Trophoblast cell (in vitro differentiated cells and primary cell): ENCODE measurements at regions not wholly inside any gene's neighbourhood (a gene's known extent, or its start where the extent isn't known, plus 50 kb on each side); places are given as distances from the start of the nearest gene placed in this dataset.
A peak's percentile ranks its signal among the peaks of the same experiment; 100 is the strongest.

Experiments
- DNase-seq, 2 donors: peaks; one replicate each; pipeline ENCODE4 v3.0.0-alpha.2; 2016
- H2AFZ ChIP-seq: 2 replicates; pipeline ENCODE4 v1.6.1; 2013; ENCODE audit warnings: low read length, moderate library complexity, mild to moderate bottlenecking; ENCODE audit not compliant: insufficient read depth, poor library complexity
- H2AK5ac ChIP-seq: 2 replicates; pipeline ENCODE4 v1.6.1; 2013; ENCODE audit warnings: mild to moderate bottlenecking, low read length
- H2BK120ac ChIP-seq: 2 replicates; pipeline ENCODE4 v1.6.1; 2013; ENCODE audit warnings: low read length, mild to moderate bottlenecking, moderate library complexity; ENCODE audit not compliant: insufficient read depth, poor library complexity
- H2BK12ac ChIP-seq: 2 replicates; pipeline ENCODE4 v1.6.1; 2013; ENCODE audit warnings: mild to moderate bottlenecking, low read length, moderate library complexity
- H2BK5ac ChIP-seq: 2 replicates; pipeline ENCODE4 v1.6.1; 2013; ENCODE audit warnings: low read length, low read depth, moderate library complexity, mild to moderate bottlenecking; ENCODE audit not compliant: poor library complexity
- H3K14ac ChIP-seq: 2 replicates; pipeline ENCODE4 v1.6.1; 2013; ENCODE audit warnings: mild to moderate bottlenecking, low read length
- H3K18ac ChIP-seq: 2 replicates; pipeline ENCODE4 v1.6.1; 2013; ENCODE audit warnings: mild to moderate bottlenecking, low read length
- H3K23ac ChIP-seq: 2 replicates; pipeline ENCODE4 v1.6.1; 2013; ENCODE audit warnings: low read length
- H3K27ac ChIP-seq: 2 replicates; pipeline ENCODE4 v1.5.1; 2013; ENCODE audit warnings: low read depth, mild to moderate bottlenecking, inconsistent platforms, low read length, moderate library complexity
- H3K27me3 ChIP-seq: 2 replicates; pipeline ENCODE4 v1.6.1; 2013; ENCODE audit warnings: inconsistent platforms, mild to moderate bottlenecking, low read length, moderate library complexity; ENCODE audit not compliant: insufficient read depth
- H3K36me3 ChIP-seq, 2 experiments: 1 replicate in 1 of 2; 2 replicates in 1 of 2; pipeline ENCODE4 v1.6.1; 2013; ENCODE audit warnings: low read length in 2 of 2, mild to moderate bottlenecking in 2 of 2, moderate library complexity in 1 of 2; ENCODE audit not compliant: insufficient read depth in 2 of 2, control insufficient read depth in 1 of 2
- H3K4ac ChIP-seq: 2 replicates; pipeline ENCODE4 v1.6.1; 2013; ENCODE audit warnings: low read depth, mild to moderate bottlenecking, low read length, moderate library complexity
- H3K4me1 ChIP-seq, 2 experiments: 1 replicate in 1 of 2; 2 replicates in 1 of 2; pipeline ENCODE4 v1.6.1; 2013; ENCODE audit warnings: low read length in 2 of 2, mild to moderate bottlenecking in 2 of 2, moderate library complexity in 1 of 2; ENCODE audit not compliant: insufficient read depth in 2 of 2, control insufficient read depth in 1 of 2
- H3K4me2 ChIP-seq: 2 replicates; pipeline ENCODE4 v1.6.1; 2013; ENCODE audit warnings: inconsistent platforms, mild to moderate bottlenecking, low read length, moderate library complexity
- H3K4me3 ChIP-seq: 2 replicates; pipeline ENCODE4 v1.5.1; 2013; ENCODE audit warnings: mild to moderate bottlenecking, low read depth, low read length, inconsistent platforms
- H3K79me1 ChIP-seq: one replicate; pipeline ENCODE4 v1.6.1; 2013; ENCODE audit warnings: low read length
- H3K79me2 ChIP-seq: 2 replicates; pipeline ENCODE4 v1.6.1; 2013; ENCODE audit warnings: low read length, mild to moderate bottlenecking; ENCODE audit not compliant: control insufficient read depth, insufficient read depth, poor library complexity
- H3K9ac ChIP-seq: 2 replicates; pipeline ENCODE4 v1.6.1; 2013; ENCODE audit warnings: mild to moderate bottlenecking, low read length
- H3K9me3 ChIP-seq: 2 replicates; pipeline ENCODE4 v1.6.1; 2013; ENCODE audit warnings: low read depth, mild to moderate bottlenecking, control low read depth, inconsistent platforms, low read length; ENCODE audit not compliant: insufficient read depth
- H4K12ac ChIP-seq: 2 replicates; pipeline ENCODE4 v1.6.1; 2013; ENCODE audit warnings: low read depth, mild to moderate bottlenecking, low read length, moderate library complexity
- H4K8ac ChIP-seq: 2 replicates; pipeline ENCODE4 v1.6.1; 2013; ENCODE audit warnings: low read depth, mild to moderate bottlenecking, low read length, moderate library complexity
- H4K91ac ChIP-seq: one replicate; pipeline ENCODE4 v1.6.1; 2013; ENCODE audit warnings: low read depth, mild to moderate bottlenecking, low read length, moderate library complexity
- WGBS: extraction: QIAGEN DNeasy Blood & Tissue Kit; methylation state at CpG from one replicate; pipeline ENCODE4 v1.1.7; 2013; ENCODE audit warnings: missing lambda C conversion rate; ENCODE audit not compliant: insufficient read length, insufficient coverage; ENCODE audit errors: extremely low coverage; 5-methylcytosine and 5-hydroxymethylcytosine counted together

GRCh38 chr13:77384999-77385398, 58.1 kb upstream of the MYCBP2 start:
- Histone ChIP-seq H2BK12ac (no peak overlapping the region), H3K4me2 (no peak overlapping the region), H3K4ac (no peak overlapping the region), H2AK5ac (no peak overlapping the region), H3K14ac (no peak overlapping the region), H4K91ac (no peak overlapping the region), H4K8ac (no peak overlapping the region), H3K23ac (no peak overlapping the region), H2BK5ac (no peak overlapping the region), H3K9me3 (no peaks in the 10 kb centered on the region), H3K18ac (no peak overlapping the region), H2AFZ (no peak overlapping the region), H3K27me3 (no peaks in the 10 kb centered on the region), H3K4me3 (no peak overlapping the region), H3K36me3 (no peaks in the 10 kb centered on the region), H4K12ac (no peak overlapping the region), H3K27ac (no peak overlapping the region), H3K79me1 (no peaks in the 10 kb centered on the region), H3K79me2 (no peaks in the 10 kb centered on the region), H3K9ac (no peak overlapping the region), H3K4me1 (no peaks in the 10 kb centered on the region), H2BK120ac (no peak overlapping the region)
- DNase-seq: peak in 1 of 2 donors; percentile 24

GRCh38 chr13:77383097-77383496, 56.2 kb upstream of the MYCBP2 start:
- Histone ChIP-seq H4K91ac (no peak overlapping the region), H2BK120ac (no peak overlapping the region), H2AFZ (no peak overlapping the region), H3K9ac (no peak overlapping the region), H3K9me3 (no peaks in the 10 kb centered on the region), H3K79me1 (no peaks in the 10 kb centered on the region), H2BK5ac (no peak overlapping the region), H3K79me2 (no peaks in the 10 kb centered on the region), H3K4me2 (no peak overlapping the region), H3K14ac (no peak overlapping the region), H2BK12ac (no peak overlapping the region), H3K27me3 (no peaks in the 10 kb centered on the region), H2AK5ac (no peak overlapping the region), H4K12ac (no peak overlapping the region), H3K36me3 (no peaks in the 10 kb centered on the region), H3K4me3 (no peak overlapping the region), H3K27ac (no peak overlapping the region), H3K4ac (no peak overlapping the region), H3K4me1 (no peaks in the 10 kb centered on the region), H4K8ac (no peak overlapping the region), H3K23ac (no peak overlapping the region), H3K18ac (no peak overlapping the region)
- no CpG with 5 or more reads among the region's 4 CpGs for WGBS
- DNase-seq: no peak

GRCh38 chr13:77381059-77381458, 54.2 kb upstream of the MYCBP2 start:
- Histone ChIP-seq H2BK5ac (no peak overlapping the region), H2BK120ac (no peak overlapping the region), H3K27me3 (no peaks in the 10 kb centered on the region), H2AFZ (no peak overlapping the region), H3K4me2 (no peak overlapping the region), H3K27ac (no peak overlapping the region), H3K23ac (no peak overlapping the region), H2BK12ac (no peak overlapping the region), H3K9me3 (no peaks in the 10 kb centered on the region), H4K8ac (no peak overlapping the region), H4K91ac (no peak overlapping the region), H2AK5ac (no peak overlapping the region), H3K79me1 (no peaks in the 10 kb centered on the region), H3K4me1 (no peaks in the 10 kb centered on the region), H3K9ac (no peak overlapping the region), H4K12ac (no peak overlapping the region), H3K4me3 (no peak overlapping the region), H3K4ac (no peak overlapping the region), H3K18ac (no peak overlapping the region), H3K79me2 (no peaks in the 10 kb centered on the region), H3K36me3 (no peaks in the 10 kb centered on the region), H3K14ac (no peak overlapping the region)
- no peak for DNase-seq
- no CpG with 5 or more reads among the region's 1 CpG for WGBS

- no peaks in the 10 kb centered on the region for H3K9me3 ChIP-seq
- no peak overlapping the region for H3K4ac ChIP-seq
- H3K9ac ChIP-seq: no peak overlapping the region
- H4K12ac ChIP-seq: no peak overlapping the region
- no peak overlapping the region for H3K27ac ChIP-seq
- H3K36me3 ChIP-seq: no peaks in the 10 kb centered on the region
- no peak overlapping the region for H2AFZ ChIP-seq
- H4K8ac ChIP-seq: no peak overlapping the region
- H2BK12ac ChIP-seq: no peak overlapping the region
- no peaks in the 10 kb centered on the region for H3K4me1 ChIP-seq
- no peak overlapping the region for H3K23ac ChIP-seq
- H3K4me2 ChIP-seq: no peak overlapping the region
- no peak overlapping the region for H2BK5ac ChIP-seq
- H3K18ac ChIP-seq: no peak overlapping the region
- no peak overlapping the region for H3K4me3 ChIP-seq
- no peaks in the 10 kb centered on the region for H3K27me3 ChIP-seq
- H2AK5ac ChIP-seq: no peak overlapping the region
- no peak overlapping the region for H4K91ac ChIP-seq
- no peak overlapping the region for H3K14ac ChIP-seq
- no peaks in the 10 kb centered on the region for H3K79me1 ChIP-seq
- WGBS: no CpG with 5 or more reads among the region's 2 CpGs
- no peak for DNase-seq
- no peak overlapping the region for H2BK120ac ChIP-seq
- no peaks in the 10 kb centered on the region for H3K79me2 ChIP-seq
Observed at GRCh38 chr13:77379508-77379907, 52.6 kb upstream of the MYCBP2 start.

- Histone ChIP-seq H3K27ac (no peak overlapping the region), H3K79me1 (no peaks in the 10 kb centered on the region), H3K36me3 (no peaks in the 10 kb centered on the region), H3K18ac (no peak overlapping the region), H3K27me3 (no peaks in the 10 kb centered on the region), H2AK5ac (no peak overlapping the region), H3K23ac (no peak overlapping the region), H3K14ac (no peak overlapping the region), H4K91ac (no peak overlapping the region), H3K9ac (no peak overlapping the region), H2BK5ac (no peak overlapping the region), H3K4me2 (no peak overlapping the region), H3K79me2 (no peaks in the 10 kb centered on the region), H3K4me1 (no peaks in the 10 kb centered on the region), H2BK120ac (no peak overlapping the region), H2AFZ (no peak overlapping the region), H2BK12ac (no peak overlapping the region), H4K12ac (no peak overlapping the region), H3K4ac (no peak overlapping the region), H3K4me3 (no peak overlapping the region), H3K9me3 (no peaks in the 10 kb centered on the region), H4K8ac (no peak overlapping the region)
- DNase-seq: no peak
Observed at GRCh38 chr13:77378662-77379061, 51.8 kb upstream of the MYCBP2 start.
